ENCODE measurements at regions not wholly inside any gene's neighbourhood (a gene's known extent, or its start where the extent isn't known, plus 50 kb on each side); places are given as distances from the start of the nearest gene placed in this dataset.
A peak's percentile ranks its signal among the peaks of the same experiment; 100 is the strongest.

DNA sequence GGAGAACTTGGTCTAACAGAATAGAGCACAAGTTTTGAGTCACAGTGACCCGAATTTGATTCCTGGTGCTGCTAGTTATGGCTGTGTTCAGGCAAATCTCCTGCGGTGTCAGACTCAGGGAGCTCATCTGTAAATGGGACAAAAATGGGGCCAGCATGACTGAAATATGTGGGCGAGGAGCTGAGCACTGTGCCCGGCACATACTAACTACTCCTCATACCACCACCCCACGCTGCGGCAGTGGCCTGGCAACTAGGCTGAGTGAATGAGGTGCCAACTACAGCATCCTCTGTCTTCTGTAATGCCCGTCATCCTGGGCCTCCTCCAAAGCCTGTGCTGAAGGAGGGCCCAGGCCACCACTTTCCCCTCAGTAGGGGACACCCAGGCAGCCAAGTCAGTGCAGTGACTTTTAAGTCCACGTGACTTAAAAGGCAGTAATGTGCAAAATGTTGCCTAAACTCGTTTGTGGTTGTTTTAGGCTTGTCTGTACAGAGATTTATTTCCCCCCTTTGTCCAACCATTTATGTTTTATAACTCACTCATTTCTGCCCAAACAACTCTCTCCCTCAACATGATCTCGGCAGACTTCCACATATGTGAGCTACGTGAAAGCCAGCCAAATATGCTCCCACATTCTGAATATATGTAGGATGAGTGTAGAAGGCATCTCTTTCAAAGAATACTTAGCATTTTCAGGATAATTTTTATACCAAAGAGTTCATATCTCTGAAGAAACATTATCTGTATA is 773.7 kb downstream of the TSN start:
- H3K9me3 ChIP-seq (replicated peaks in 1 of 2; ENCODE audit: control insufficient read depth in 1 of 2, insufficient read depth in 1 of 2, low read length in 2 of 2): no peaks in the 10 kb centered on the region
- no peak overlapping the region for H2AFZ ChIP-seq (ENCODE audit: insufficient read depth, low read depth, low read length, poor library complexity, severe bottlenecking)
- no peak overlapping the region for H3K27ac ChIP-seq (ENCODE audit: low read depth in 1 of 2, low read length in 2 of 2)
- Mint-ChIP-seq H3K4me1 (peaks cover 15% of the 10 kb centered on the region), H3K36me3 (no peaks in the 10 kb centered on the region), H3K27ac (no peak overlapping the region), H3K9me3 (peaks cover 0 to 5% (median 3%) of the 10 kb centered on the region in 7 donors), H3K4me3 (no peak overlapping the region), H3K27me3 (ENCODE audit: low read depth in 3 of 3) (peaks cover 0 to 1% (median 0%) of the 10 kb centered on the region in 3 donors)
- H3K4me2 ChIP-seq (replicated peaks; ENCODE audit: extremely low read depth, low read length, poor library complexity, severe bottlenecking): no peak overlapping the region
- no peaks in the 10 kb centered on the region for H3K36me3 ChIP-seq (replicated peaks in 1 of 2; ENCODE audit: control insufficient read depth in 1 of 2, insufficient read depth in 2 of 2, low read length in 2 of 2)
- DNase-seq: no peak
- TF ChIP-seq, protein P1, sequence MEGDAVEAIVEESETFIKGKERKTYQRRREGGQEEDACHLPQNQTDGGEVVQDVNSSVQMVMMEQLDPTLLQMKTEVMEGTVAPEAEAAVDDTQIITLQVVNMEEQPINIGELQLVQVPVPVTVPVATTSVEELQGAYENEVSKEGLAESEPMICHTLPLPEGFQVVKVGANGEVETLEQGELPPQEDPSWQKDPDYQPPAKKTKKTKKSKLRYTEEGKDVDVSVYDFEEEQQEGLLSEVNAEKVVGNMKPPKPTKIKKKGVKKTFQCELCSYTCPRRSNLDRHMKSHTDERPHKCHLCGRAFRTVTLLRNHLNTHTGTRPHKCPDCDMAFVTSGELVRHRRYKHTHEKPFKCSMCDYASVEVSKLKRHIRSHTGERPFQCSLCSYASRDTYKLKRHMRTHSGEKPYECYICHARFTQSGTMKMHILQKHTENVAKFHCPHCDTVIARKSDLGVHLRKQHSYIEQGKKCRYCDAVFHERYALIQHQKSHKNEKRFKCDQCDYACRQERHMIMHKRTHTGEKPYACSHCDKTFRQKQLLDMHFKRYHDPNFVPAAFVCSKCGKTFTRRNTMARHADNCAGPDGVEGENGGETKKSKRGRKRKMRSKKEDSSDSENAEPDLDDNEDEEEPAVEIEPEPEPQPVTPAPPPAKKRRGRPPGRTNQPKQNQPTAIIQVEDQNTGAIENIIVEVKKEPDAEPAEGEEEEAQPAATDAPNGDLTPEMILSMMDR (IDR thresholded peaks at IDR 0.05): no peak
- H3K4me3 ChIP-seq (replicated peaks in 1 of 3; ENCODE audit: low read depth in 2 of 3, low read length in 3 of 3): no peak overlapping the region
- no peaks in the 10 kb centered on the region for H3K79me2 ChIP-seq (ENCODE audit: insufficient read depth, low read length)
- 100% methylated on average over 7 of the region's 11 CpGs for WGBS (ENCODE audit: insufficient coverage)
- no peak overlapping the region for H3K9ac ChIP-seq (ENCODE audit: insufficient read depth, low read length, poor library complexity, severe bottlenecking)
- H4K20me1 ChIP-seq (ENCODE audit: insufficient read depth, low read length): no peaks in the 10 kb centered on the region
- intact Hi-C loops (cut with micrococcal nuclease): no loop called here
- H3K27me3 ChIP-seq (ENCODE audit: control insufficient read depth in 2 of 2, insufficient read depth in 2 of 2, low read length in 2 of 2): no peaks in the 10 kb centered on the region
- H3K4me1 ChIP-seq (ENCODE audit: control insufficient read depth in 1 of 2, insufficient read depth in 2 of 2, low read length in 2 of 2): peaks cover 0 to 4% of the 10 kb centered on the region in 2 donors

DNA sequence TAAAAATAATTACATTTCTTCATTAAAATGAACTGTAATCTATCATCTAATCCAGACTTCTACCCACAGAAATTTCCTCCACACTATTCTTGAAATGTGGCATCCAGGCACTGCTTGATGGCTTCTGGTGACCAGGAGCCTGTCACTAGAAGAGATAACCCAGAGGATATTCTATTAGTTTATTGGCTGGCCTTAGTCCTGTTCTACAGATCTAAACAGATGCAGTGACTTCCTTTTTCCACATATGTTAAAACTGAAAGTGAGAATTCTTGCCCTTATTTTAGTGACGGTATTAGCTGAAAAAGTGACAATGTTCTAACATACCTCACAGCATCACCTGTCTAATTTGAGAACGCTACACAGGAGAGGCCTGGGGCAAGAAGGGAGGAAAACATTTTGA is 775.4 kb downstream of the TSN start:
- Histone ChIP-seq H3K27me3 (ENCODE audit: control insufficient read depth in 2 of 2, insufficient read depth in 2 of 2, low read length in 2 of 2) (no peaks in the 10 kb centered on the region), H3K9me3 (replicated peaks in 1 of 2; ENCODE audit: control insufficient read depth in 1 of 2, insufficient read depth in 1 of 2, low read length in 2 of 2) (no peaks in the 10 kb centered on the region), H3K27ac (ENCODE audit: low read depth in 1 of 2, low read length in 2 of 2) (no peak overlapping the region), H3K4me1 (ENCODE audit: control insufficient read depth in 1 of 2, insufficient read depth in 2 of 2, low read length in 2 of 2) (peaks cover 0 to 4% of the 10 kb centered on the region in 2 donors), H3K4me3 (replicated peaks in 1 of 3; ENCODE audit: low read depth in 2 of 3, low read length in 3 of 3) (no peak overlapping the region), H2AFZ (ENCODE audit: insufficient read depth, low read depth, low read length, poor library complexity, severe bottlenecking) (no peak overlapping the region), H3K36me3 (replicated peaks in 1 of 2; ENCODE audit: control insufficient read depth in 1 of 2, insufficient read depth in 2 of 2, low read length in 2 of 2) (no peaks in the 10 kb centered on the region), H3K79me2 (ENCODE audit: insufficient read depth, low read length) (no peaks in the 10 kb centered on the region), H3K9ac (ENCODE audit: insufficient read depth, low read length, poor library complexity, severe bottlenecking) (no peak overlapping the region), H3K4me2 (replicated peaks; ENCODE audit: extremely low read depth, low read length, poor library complexity, severe bottlenecking) (peak overlapping the region; percentile 11), H4K20me1 (ENCODE audit: insufficient read depth, low read length) (no peaks in the 10 kb centered on the region)
- DNase-seq: no peak
- Mint-ChIP-seq H3K9me3 (peaks cover under 1 to 6% (median 2%) of the 10 kb centered on the region in 7 donors), H3K27me3 (ENCODE audit: low read depth in 3 of 3) (peaks cover 0 to 1% (median 0%) of the 10 kb centered on the region in 3 donors), H3K4me3 (peak overlapping the region; percentile 13 to 64), H3K27ac (peak overlapping the region in 1 of 7 donors; percentile 85), H3K36me3 (no peaks in the 10 kb centered on the region), H3K4me1 (peaks cover 15% of the 10 kb centered on the region)
- intact Hi-C loops (cut with micrococcal nuclease): no loop called here
- TF ChIP-seq, protein P1 (IDR thresholded peaks at IDR 0.05): no peak
- WGBS (ENCODE audit: insufficient coverage): no CpG with 5 or more reads among the region's 2 CpGs
